ENCODE measurements at regions not wholly inside any gene's neighbourhood (a gene's known extent, or its start where the extent isn't known, plus 50 kb on each side); places are given as distances from the start of the nearest gene placed in this dataset.

DNA sequence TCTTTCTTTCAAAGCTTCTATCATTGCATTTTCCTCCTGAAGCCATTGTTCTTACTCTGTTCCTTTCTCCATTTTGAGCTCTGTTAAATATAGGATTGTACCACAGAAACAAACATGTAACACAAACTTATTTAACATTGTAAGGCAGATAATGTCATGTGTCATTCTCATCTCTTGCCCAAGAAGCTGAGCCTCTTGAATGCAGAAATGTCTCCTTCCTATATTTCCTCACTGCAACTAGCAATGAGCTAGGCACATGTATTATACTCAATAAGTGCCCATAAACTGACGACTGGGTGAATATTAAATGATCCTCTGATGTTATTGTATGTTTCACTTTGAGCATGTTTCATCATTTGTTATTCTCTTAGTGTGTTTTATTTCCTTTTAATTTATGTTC, 56.7 kb upstream of the SLC7A11 start:
- DNase-seq = no peak

DNA sequence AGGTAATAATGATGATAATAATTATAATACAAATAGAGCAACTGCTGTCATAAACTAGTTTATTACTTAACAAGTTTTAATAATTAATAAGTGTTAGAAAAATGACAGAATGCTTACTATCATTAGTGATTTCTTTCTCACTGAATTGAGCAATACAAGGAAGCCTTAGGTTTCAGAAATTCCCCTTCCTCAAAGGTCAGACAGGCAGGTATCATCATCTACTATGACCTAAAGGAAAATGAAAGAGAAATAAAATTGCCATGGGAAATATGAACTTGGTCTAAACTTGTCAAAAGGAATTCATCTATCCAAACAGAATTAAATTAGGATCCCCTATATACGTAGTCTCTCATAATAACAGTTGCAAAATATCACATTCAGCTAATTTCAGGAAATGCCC, 56.3 kb upstream of the SLC7A11 start:
- DNase-seq = no peak

DNA sequence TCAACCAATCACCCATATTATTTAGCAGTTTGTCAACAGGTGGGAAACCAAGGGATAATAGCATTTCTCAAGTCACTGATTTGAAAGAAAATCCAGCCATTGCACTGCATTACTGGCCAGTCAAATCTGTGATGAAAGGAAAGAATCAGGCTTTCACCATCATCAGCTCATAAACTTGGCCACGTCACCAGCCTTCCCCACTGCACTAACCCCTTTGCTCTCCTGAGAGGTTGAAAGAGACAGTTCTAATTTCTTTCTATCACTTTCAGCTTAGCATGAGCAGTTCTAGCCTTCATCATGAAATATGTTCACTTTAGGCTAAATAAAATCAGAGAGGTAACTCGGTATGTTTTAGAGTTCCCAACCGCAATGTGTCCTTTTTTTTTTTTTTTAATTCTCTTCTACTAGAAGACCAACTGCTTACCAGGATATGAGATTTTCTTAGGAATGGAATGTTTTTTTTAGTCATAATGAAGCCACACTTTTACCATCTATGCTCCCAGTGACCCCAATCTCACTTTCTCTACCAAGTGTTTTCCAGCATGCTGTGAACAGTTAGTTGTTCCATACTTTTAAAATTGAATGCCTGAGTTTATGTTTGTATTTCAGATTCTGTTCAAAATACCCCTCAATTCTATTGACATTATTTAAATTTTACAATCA, 55.7 kb upstream of the SLC7A11 start:
- no peak for DNase-seq

DNA sequence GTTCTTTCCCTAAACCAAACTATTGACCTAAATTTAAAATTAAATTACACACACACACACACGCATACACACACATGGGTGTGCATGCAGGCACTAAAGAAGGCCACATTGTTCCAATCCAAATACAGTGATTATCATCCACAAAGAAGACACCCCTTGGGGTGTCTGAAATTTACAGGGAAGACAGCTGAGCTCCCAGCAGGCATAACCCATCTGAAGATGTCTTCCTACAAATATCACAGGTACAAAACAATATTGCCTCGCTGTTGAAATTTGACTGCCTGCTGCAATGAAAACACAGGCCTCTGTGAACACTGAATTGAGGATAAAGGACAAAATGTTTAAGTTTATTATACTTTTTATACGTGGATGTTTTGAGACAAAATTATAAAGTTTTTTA, 50.2 kb upstream of the SLC7A11 start:
- DNase-seq = no peak
